ENCODE measurements at regions not wholly inside any gene's neighbourhood (a gene's known extent, or its start where the extent isn't known, plus 50 kb on each side); places are given as distances from the start of the nearest gene placed in this dataset.
"Not testable (repeated sequence)": the region's sequence is repeated elsewhere in the genome, so short reads cannot be mapped to it uniquely, and the experiment has no call there.

DNA sequence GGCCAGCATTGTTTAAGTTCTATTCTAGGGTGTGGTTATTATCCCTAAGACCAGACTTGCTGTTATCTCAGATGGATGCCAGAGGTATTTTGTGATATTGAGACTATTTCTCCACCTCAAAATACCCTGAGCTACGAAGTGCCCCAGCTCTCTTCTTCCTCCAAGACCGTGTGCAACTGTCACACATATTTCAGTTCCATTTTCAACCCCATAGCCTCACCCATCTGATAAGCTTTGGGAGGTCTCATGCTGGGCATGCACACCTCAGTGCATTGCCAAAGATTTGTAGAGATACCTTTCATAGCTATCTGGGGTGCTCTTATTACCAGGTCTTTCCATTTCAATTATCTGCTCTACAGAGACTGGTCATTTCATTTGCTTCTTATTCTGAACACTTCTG is 815.8 kb upstream of the EYS start:
- DNase-seq (ENCODE audit: low read depth): no peak

GRCh38 chr6:66516377-66516776 is 809.4 kb upstream of the EYS start:
- no peak for DNase-seq (ENCODE audit: low read depth)

DNA sequence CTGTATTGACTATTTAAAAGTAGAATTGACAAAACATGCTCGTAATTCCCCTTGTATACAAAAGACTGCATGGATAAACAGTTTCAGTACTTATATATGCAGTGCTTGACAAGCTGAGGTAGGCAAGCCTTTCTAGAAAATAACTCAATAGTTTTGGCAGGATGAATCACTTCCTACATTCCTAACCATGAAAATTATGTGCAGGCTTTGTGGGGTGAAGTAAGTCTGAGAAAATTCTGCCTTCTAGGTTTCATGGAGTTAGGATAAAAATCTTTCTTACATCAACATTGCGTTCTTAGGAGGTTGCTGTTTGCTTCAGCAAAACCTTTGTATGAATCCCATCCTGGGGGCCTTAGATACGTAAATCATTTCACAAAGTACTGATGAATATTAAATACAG is 801.4 kb upstream of the EYS start:
- no peak for DNase-seq (ENCODE audit: low read depth)

DNA sequence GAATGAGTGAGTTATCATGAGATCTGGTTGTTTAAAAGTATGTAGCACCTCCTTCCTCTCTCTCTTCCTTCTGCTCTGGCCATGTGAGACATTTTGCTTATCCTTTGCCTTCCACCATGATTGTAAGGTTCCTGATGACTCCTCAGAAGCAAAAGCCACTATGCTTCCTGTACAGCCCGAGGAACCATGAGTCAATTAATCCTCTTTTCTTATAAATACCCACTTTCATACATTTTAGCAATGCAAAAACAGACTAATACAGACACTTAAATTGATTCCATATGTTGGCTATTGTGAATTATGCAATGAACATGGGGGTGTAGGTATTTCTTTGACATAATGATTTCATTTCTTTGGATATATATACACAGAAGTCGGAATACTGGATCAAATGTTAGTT is 792.8 kb upstream of the EYS start:
- no peak for DNase-seq (ENCODE audit: low read depth)

- no peak for DNase-seq (ENCODE audit: low read depth)
Observed at GRCh38 chr6:66496659-66497058, 789.6 kb upstream of the EYS start.

DNA sequence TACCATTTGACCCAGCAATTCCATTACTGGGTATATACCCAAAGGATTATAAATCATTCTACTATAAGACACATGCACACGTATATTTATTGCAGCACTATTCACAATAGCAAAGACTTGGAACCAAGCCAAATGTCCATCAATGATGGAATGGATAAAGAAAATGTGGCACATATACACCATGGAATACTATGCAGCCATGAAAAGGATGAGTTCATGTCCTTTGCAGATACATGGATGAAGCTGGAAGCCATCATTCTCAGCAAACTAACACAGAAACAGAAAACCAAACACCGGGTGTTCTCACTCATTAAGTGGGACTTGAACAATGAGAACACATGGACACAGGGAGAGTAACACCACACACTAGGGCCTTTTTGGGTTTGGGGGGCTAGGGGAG is 787.6 kb upstream of the EYS start:
- DNase-seq (ENCODE audit: low read depth): not testable (repeated sequence)

- DNase-seq (ENCODE audit: low read depth): no peak
Observed at GRCh38 chr6:66489269-66489987, 782.4 kb upstream of the EYS start.

DNA sequence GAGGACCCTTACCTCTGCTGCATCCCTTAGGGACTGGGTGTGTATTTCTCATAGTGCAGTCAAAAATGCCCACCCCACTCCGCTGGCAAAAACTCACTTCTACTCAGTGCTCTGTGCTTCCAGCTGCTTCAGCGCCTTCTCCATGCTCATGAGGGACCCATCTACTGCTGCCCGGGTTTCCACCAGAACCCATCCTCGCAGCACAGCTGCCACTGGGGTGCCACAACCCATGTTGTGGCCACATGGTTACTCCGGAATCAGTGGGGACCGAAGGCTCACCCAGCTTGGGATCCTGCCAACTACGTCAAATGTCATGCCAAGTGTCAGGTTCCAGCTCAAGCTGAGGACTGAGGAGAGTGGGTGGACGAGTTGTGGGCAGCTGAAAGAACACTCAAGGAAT is 774.2 kb upstream of the EYS start:
- DNase-seq (ENCODE audit: low read depth): no peak

DNA sequence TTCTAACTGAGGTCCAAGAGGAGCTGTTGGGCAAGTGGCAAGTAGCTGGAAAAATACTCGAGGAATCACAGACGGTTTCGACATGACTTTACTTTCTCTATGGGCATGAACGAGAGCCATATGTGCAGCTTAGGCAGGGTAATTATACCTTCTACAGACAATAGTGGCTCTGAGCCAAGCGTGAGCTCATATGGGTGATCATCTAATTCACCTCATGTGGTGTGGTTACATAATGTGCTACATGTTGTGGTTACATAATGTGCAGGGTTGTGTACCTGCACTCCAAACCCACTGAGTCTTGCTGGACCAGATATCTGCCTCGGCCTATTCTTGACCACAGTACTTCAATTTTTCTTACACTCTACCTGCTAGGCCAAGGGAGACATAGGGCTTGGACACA is 771.7 kb upstream of the EYS start:
- DNase-seq (ENCODE audit: low read depth): no peak

- no peak for DNase-seq (ENCODE audit: low read depth)
Observed at GRCh38 chr6:66435321-66435720, 728.3 kb upstream of the EYS start.

GRCh38 chr6:66429210-66429609 is 722.2 kb upstream of the EYS start:
- DNase-seq (ENCODE audit: low read depth): no peak

GRCh38 chr6:66423047-66423446 is 716.0 kb upstream of the EYS start:
- DNase-seq (ENCODE audit: low read depth): no peak

GRCh38 chr6:66421570-66421969 is 714.5 kb upstream of the EYS start:
- no peak for DNase-seq (ENCODE audit: low read depth)

DNA sequence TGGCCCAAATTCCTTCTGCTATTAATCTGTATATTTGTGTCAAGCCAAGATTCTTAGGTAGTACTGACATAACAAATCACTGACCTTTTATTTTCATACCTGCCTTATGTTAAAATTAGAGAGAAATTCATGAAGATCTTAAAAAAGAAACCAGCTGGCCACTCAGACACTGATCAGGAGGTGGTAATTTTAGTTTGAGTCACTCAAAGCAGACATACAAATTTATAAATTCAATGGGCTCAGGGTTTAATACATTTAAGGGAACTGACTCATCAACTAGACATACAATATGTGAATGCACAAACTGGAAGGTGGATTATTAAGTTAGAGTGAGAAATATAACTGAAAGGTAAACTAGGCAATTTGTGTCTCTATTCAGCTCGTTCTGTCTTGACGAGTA is 711.9 kb upstream of the EYS start:
- DNase-seq (ENCODE audit: low read depth): no peak

DNA sequence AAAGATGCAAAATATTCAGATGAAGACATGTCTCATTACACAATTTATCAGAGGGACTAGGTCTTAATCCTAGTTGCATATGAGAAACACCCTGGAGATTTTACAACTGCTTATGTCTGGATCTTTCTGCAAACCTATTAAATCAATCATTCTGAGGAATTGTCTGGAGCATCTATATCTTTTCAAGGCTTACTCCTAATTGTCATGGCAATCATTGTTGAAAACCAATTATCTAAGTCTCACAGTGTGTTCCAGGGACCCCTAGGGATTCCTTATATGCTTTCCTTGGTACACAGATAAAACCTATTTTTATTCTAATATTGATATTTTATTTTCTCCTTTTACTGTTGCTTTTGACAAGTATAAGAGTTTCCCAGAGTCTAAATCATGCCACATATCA is 696.9 kb upstream of the EYS start:
- no peak for DNase-seq (ENCODE audit: low read depth)

GRCh38 chr6:66402873-66403272 is 695.8 kb upstream of the EYS start:
- DNase-seq (ENCODE audit: low read depth): no peak

- no peak for DNase-seq (ENCODE audit: low read depth)
Observed at GRCh38 chr6:66396549-66396948, 689.5 kb upstream of the EYS start.

GRCh38 chr6:66396145-66396544 is 689.1 kb upstream of the EYS start:
- DNase-seq (ENCODE audit: low read depth): no peak

DNA sequence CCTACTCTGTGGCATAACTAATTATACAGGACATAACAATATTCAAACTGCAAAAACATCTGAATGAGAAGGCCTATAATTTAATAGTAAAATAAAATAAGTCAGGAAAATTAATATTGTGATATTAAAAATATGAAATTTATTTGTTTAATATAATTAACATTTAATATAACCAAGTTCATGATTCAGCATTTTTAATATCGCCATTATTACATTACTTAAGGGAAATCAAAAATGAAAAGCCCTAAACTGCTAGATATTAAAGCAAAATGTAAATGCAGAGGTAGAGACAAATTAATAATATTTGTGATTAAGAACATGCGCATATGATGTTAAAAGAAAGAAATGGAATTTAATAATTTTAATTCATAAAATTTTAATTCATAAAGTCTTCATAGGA is 683.4 kb upstream of the EYS start:
- DNase-seq (ENCODE audit: low read depth): no peak

DNA sequence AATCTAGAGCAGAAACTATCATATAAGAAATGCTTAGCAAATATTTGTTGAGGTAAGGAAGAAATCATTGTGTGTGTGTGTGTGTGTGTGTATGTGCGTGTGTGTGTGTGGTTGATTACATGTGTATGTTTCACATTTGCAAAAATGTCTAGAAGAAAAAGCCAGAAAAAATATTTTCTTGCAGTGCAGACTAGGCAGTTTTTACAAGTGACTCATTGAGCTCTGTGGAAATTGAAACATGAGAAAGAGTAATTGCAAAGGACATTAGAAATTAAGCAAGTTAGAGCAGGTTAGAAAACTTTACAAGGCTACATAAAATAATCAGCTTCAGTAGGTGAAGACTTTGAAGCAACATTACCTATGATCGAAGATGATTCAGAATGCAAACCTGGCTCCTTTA is 669.0 kb upstream of the EYS start:
- DNase-seq (ENCODE audit: low read depth): no peak

GRCh38 chr6:66369407-66369806 is 662.4 kb upstream of the EYS start:
- no peak for DNase-seq (ENCODE audit: low read depth)

DNA sequence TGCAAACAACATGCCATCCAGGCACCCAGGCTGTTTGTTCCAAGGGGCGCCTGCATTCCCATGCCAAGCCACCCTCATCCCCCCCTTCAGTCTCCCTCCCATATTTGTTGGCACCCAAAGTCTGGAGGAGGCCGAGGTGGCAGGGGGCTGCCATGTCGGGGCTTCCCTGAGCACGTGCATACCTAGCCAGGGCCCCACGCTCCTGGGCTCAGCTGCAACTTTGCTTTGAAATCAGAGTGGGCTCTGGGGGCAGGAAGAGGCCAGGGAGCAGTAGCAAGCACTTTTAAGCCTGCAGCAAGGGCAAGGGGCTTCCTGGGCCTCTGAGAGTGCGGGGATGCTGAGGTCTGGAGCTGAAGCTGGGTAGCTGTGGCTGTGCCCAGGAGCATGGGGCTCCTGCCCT is 655.9 kb upstream of the EYS start:
- DNase-seq (ENCODE audit: low read depth): no peak

DNA sequence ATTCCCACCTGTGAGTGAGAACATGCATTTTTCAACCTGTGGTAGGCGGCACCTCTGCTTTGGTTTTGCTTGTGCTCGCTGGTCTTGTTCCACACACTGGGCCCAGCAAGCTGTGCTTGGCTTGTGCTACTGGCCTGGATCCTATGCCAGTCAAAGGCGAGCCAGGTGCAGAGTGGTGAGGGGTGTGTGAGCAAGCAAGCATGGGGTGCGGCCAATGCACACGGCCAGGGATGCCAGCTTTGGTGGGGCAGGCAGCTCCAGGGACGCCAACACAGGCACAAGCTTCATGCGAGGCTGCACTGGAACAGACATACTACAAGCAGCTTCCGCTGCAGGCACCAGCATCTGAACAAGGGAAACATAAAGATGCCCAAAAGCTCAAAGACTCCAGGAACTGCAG is 654.9 kb upstream of the EYS start:
- no peak for DNase-seq (ENCODE audit: low read depth)

GRCh38 chr6:66357781-66358180 is 650.8 kb upstream of the EYS start:
- DNase-seq (ENCODE audit: low read depth): no peak
